Fibroblast of mammary gland (primary cell): ENCODE measurements at regions not wholly inside any gene's neighbourhood (a gene's known extent, or its start where the extent isn't known, plus 50 kb on each side); places are given as distances from the start of the nearest gene placed in this dataset.
A peak's percentile ranks its signal among the peaks of the same experiment; 100 is the strongest.

Experiments
- DNase-seq: peaks from one replicate; pipeline ENCODE4 v3.0.0-alpha.2; 2010; ENCODE audit warnings: low read depth
- H3K4me3 ChIP-seq: 2 replicates; pipeline ENCODE4 v1.5.1; 2011; ENCODE audit warnings: low read depth, mild to moderate bottlenecking, low read length, moderate library complexity; ENCODE audit not compliant: control insufficient read depth
- TF ChIP-seq, protein P1 (sequence below): conservative IDR thresholded peaks from 2 replicates; pipeline ENCODE4 v1.5.1; 2011; ENCODE audit warnings: low read depth, low read length, inconsistent platforms; ENCODE audit not compliant: control insufficient read depth, insufficient read depth

DNA sequence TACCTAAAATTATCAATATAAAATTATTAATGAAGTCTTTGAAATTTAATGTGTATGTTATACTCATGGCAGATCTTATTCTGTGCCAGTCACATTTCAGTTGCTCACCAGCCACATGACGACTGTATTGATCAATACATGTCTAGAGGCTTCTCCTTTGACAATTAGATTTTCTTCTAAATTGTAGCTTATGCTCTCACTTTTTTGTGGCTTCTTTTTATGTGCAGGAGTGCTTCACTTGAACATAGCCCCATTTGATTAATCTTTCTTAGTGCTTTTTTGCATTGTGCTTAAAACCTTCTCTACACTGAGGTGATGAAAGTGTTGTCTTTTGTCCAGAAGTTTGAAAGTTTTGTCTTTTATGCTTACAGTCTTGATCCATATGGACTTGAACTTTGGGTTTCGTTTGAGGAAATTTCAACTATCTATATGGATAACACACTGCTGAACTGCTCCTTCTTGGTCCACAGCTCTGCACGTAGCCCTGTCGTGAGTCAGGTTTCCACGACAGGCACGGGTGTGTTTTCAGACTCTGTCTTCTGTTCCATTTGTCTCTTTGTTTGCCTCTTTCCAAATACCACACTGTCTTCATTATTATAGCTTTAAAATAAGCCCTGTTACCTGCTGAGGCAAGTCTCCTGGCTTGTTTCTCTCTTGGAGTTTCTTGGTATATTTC is 393.9 kb upstream of the CFAP20DC start:
- no peak overlapping the region for H3K4me3 ChIP-seq
- TF ChIP-seq, protein P1, sequence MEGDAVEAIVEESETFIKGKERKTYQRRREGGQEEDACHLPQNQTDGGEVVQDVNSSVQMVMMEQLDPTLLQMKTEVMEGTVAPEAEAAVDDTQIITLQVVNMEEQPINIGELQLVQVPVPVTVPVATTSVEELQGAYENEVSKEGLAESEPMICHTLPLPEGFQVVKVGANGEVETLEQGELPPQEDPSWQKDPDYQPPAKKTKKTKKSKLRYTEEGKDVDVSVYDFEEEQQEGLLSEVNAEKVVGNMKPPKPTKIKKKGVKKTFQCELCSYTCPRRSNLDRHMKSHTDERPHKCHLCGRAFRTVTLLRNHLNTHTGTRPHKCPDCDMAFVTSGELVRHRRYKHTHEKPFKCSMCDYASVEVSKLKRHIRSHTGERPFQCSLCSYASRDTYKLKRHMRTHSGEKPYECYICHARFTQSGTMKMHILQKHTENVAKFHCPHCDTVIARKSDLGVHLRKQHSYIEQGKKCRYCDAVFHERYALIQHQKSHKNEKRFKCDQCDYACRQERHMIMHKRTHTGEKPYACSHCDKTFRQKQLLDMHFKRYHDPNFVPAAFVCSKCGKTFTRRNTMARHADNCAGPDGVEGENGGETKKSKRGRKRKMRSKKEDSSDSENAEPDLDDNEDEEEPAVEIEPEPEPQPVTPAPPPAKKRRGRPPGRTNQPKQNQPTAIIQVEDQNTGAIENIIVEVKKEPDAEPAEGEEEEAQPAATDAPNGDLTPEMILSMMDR = no peak
- no peak for DNase-seq

DNA sequence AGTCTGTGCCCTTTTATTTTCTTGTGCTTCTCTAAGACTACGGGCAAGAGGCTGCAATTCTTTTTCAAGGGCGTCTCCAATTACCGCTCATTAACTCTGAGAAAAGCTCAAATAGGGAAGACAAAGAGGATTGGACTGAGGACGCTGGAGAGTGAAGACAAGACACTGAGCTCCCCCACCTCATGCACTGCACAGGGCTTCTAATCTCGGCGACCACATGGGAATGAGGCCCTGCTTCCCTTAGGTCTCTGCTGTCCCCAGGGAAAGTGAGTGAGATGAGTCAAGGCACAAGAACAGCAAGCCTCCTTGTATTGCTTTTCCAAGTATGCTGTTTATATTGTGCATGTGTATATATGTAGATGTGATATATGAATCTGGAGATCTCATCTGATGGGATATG is 392.2 kb upstream of the CFAP20DC start:
- TF ChIP-seq, protein P1 = no peak
- peak; percentile 11 for DNase-seq
- H3K4me3 ChIP-seq = no peak overlapping the region

DNA sequence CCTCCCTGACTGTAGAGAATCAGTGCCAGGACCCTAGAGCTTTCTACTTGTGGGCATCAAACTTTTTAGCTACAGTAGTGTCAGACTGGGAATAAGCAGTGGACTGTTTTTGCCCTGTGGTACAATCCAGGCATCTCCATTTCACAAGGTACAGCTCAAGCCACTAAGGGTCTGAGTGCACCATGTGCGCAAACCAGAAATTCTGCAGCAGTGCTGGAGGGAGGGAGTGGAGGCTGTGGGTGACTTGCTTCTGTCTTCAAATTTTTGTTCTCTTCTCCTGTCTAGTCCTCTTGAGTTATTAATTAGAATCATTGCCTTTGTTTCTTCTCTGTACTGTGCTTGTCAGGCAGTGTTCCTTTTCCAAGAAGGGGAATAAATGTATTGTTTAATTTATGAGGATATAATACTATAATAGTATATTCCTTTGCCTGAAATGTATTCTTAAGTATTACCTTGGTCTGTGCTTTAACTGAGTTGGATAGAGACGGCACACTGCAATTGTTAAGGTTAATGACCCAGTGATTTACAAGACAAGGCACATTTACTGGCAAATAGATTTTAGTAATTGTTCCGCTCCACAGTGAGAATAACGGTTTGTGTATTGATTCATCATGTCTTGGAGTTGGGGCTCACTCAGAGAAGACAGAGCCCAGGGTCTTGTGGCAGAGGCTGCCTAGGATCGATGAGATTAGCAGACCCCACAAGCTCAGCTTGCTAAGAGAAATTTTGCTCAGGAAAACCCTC is 390.6 kb upstream of the CFAP20DC start:
- TF ChIP-seq, protein P1 = no peak
- DNase-seq = no peak
- H3K4me3 ChIP-seq = no peak overlapping the region

DNA sequence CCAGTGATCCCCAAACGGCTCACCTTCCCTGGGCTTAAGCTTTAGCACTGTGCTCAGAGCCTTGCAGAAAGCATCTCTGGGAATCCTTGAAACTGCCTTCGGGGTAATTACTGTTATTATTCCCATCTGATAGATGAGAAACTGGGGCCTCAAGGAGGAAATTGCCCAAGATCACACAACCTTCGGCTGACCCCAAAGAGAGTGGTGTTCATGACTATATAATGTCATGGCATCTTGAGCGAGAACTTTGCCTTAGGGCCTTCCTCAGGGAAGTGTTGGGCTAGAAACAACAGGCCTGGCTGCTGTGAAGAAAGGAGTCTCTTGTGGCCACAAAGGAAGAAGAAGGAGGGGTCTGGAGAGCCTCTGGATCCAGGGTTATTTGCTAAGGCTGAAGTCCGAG is 388.7 kb upstream of the CFAP20DC start:
- H3K4me3 ChIP-seq = no peak overlapping the region
- TF ChIP-seq, protein P1 = no peak
- DNase-seq = no peak

DNA sequence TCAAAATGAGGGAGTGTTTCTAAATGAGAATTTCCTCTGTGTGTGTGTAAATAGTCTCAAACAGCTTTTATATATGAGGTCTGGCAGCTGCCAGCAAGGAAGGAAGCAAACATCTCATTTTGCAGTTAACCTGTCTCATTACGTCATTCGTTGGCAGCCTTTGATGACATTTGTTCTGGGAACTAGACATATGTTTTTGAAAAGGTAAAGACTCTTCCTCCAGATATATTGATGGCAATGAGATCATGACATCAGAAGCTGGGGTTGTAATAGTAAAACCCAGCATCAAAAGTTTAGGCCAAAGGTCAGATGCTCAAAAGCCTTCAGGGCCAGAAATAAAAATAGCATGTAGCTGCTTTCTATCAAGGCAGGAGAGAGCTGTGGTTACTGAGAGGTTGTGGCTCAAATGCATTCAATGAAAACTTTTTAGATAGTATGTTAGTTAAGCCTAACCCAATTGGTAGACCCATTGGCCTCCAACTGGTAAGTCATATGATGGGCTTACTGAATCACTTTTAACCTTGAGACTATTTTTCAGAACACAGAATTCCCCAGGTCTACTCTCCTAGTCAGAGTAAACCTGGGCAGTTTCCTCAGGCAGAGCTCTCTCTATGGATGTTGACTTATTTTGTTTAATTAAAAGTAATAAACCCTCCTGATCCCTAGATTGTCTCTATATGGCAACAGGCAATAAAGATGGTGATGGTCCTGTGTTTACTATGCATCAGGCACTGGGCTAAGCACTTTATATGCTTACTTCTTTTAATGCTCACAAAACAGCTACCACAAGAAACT is 386.5 kb upstream of the CFAP20DC start:
- TF ChIP-seq, protein P1 = no peak
- DNase-seq = no peak
- no peak overlapping the region for H3K4me3 ChIP-seq

DNA sequence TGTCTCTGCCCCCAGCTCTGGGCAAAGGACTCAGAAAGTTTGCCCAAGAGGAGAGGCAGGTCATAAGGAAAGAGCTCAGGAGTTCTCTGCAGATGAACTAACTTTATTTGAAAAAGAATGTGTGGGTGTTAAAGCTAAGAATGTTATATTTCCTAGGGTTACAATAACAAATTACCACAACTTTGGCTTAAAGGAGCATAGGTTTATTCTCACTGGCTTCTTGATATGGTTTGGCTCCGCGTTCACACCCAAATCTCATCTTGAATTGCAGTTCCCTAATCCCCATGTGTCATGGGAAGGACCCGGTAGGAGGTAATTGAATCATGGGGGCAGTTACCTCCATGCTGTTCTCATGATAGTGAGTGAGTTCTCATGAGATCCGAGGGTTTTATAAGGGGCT is 383.7 kb upstream of the CFAP20DC start:
- TF ChIP-seq, protein P1 = no peak
- no peak for DNase-seq
- no peak overlapping the region for H3K4me3 ChIP-seq
